GM21381 (cell line): ENCODE measurements at regions not wholly inside any gene's neighbourhood (a gene's known extent, or its start where the extent isn't known, plus 50 kb on each side); places are given as distances from the start of the nearest gene placed in this dataset.

Experiments used
- ATAC-seq: cut with Tn5 transposase; IDR thresholded peaks from one replicate; pipeline ENCODE4 v1.9.1; 2021; ENCODE audit warnings: mild to moderate bottlenecking, moderate library complexity; ENCODE audit not compliant: unreplicated experiment

GRCh38 chr2:121038891-121039616 lies 245.9 kb downstream of the TFCP2L1 start:
- no peak for ATAC-seq

GRCh38 chr2:121039679-121040078 lies 245.3 kb downstream of the TFCP2L1 start:
- ATAC-seq = no peak

GRCh38 chr2:121041516-121041915 lies 243.5 kb downstream of the TFCP2L1 start:
- no peak for ATAC-seq

- no peak for ATAC-seq
Observed at GRCh38 chr2:121043061-121043826, 241.8 kb downstream of the TFCP2L1 start.

- ATAC-seq = no peak
Observed at GRCh38 chr2:121043827-121044222, 241.2 kb downstream of the TFCP2L1 start.

GRCh38 chr2:121044412-121044811 lies 240.6 kb downstream of the TFCP2L1 start:
- no peak for ATAC-seq

- ATAC-seq = no peak
Observed at GRCh38 chr2:121045245-121045644, 239.8 kb downstream of the TFCP2L1 start.

GRCh38 chr2:121046335-121046734 lies 238.7 kb downstream of the TFCP2L1 start:
- no peak for ATAC-seq

GRCh38 chr2:121047383-121047782 lies 237.6 kb downstream of the TFCP2L1 start:
- ATAC-seq = no peak

- no peak for ATAC-seq
Observed at GRCh38 chr2:121049131-121049530, 235.9 kb downstream of the TFCP2L1 start.

- no peak for ATAC-seq
Observed at GRCh38 chr2:121049950-121050585, 234.9 kb downstream of the TFCP2L1 start.

- ATAC-seq = no peak
Observed at GRCh38 chr2:121051311-121051710, 233.7 kb downstream of the TFCP2L1 start.

GRCh38 chr2:121052023-121052422 lies 233.0 kb downstream of the TFCP2L1 start:
- no peak for ATAC-seq

GRCh38 chr2:121052521-121052920 lies 232.5 kb downstream of the TFCP2L1 start:
- ATAC-seq = no peak

- ATAC-seq = no peak
Observed at GRCh38 chr2:121055088-121055487, 229.9 kb downstream of the TFCP2L1 start.

GRCh38 chr2:121055501-121055900 lies 229.5 kb downstream of the TFCP2L1 start:
- no peak for ATAC-seq

GRCh38 chr2:121058852-121059558 lies 226.0 kb downstream of the TFCP2L1 start:
- no peak for ATAC-seq

- no peak for ATAC-seq
Observed at GRCh38 chr2:121059651-121060649, 225.1 kb downstream of the TFCP2L1 start.

- ATAC-seq = no peak
Observed at GRCh38 chr2:121061633-121062032, 223.4 kb downstream of the TFCP2L1 start.

- ATAC-seq = no peak
Observed at GRCh38 chr2:121063471-121063870, 221.5 kb downstream of the TFCP2L1 start.
